PC-3 (cell line): ENCODE measurements at regions not wholly inside any gene's neighbourhood (a gene's known extent, or its start where the extent isn't known, plus 50 kb on each side); places are given as distances from the start of the nearest gene placed in this dataset.

Experiments
- EZH2 ChIP-seq: fragments of 300-600 bp; sonication (generic); IDR thresholded peaks from one replicate; pipeline ENCODE4 v1.6.1; 2017; ENCODE audit warnings: antibody characterized with exemption, mild to moderate bottlenecking, low read length; ENCODE audit not compliant: unreplicated experiment
- EZH2phosphoT487 ChIP-seq: fragments of 300-600 bp; sonication (generic); IDR thresholded peaks from 2 replicates; pipeline ENCODE4 v1.6.1; 2018; ENCODE audit warnings: mild to moderate bottlenecking, antibody characterized with exemption, low read length, borderline replicate concordance
- TF ChIP-seq, protein P1 (sequence below): fragments of 300-600 bp; sonication (generic); conservative IDR thresholded peaks from 2 replicates; pipeline ENCODE4 v1.5.1; 2017; ENCODE audit warnings: antibody characterized with exemption, low read depth, mild to moderate bottlenecking, low read length

DNA sequence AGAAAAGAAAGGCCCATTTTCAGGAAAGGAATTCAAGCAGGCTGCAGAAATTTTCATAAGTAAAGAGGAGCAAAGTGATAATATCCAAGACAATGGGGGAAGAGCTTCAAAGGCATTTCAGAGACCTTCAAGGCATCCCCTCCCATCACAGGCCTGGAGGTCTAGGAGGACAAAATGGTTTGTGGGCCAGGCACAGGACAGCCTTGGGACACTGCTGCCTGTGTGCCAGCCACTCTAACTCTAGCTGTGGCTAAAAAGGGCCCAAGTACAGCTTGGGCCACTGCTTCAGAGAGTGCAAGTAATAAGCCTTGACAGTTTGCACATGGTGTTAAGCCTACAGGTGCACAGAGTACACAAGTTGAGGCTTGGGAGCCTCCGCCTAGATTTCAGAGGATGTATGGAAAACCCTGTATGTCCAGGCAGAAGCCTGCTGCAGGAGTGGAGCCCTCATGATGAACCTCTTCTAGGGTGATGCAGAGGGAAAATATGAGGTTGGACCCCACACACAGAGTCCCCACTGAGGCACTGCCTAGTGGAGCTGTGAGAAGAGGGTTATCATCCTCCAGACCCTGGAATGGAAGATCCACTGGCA lies 51.8 kb upstream of the ZSWIM5 start:
- TF ChIP-seq, protein P1, sequence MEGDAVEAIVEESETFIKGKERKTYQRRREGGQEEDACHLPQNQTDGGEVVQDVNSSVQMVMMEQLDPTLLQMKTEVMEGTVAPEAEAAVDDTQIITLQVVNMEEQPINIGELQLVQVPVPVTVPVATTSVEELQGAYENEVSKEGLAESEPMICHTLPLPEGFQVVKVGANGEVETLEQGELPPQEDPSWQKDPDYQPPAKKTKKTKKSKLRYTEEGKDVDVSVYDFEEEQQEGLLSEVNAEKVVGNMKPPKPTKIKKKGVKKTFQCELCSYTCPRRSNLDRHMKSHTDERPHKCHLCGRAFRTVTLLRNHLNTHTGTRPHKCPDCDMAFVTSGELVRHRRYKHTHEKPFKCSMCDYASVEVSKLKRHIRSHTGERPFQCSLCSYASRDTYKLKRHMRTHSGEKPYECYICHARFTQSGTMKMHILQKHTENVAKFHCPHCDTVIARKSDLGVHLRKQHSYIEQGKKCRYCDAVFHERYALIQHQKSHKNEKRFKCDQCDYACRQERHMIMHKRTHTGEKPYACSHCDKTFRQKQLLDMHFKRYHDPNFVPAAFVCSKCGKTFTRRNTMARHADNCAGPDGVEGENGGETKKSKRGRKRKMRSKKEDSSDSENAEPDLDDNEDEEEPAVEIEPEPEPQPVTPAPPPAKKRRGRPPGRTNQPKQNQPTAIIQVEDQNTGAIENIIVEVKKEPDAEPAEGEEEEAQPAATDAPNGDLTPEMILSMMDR, result no peak
- no peak for TF ChIP-seq EZH2
- no peak for TF ChIP-seq EZH2phosphoT487
